Activated T-cell treated with anti-CD3 and anti-CD28 coated beads, Interleukin-2, amount 50 U/mL, for 4 hours (primary cell): ENCODE measurements at regions not wholly inside any gene's neighbourhood (a gene's known extent, or its start where the extent isn't known, plus 50 kb on each side); places are given as distances from the start of the nearest gene placed in this dataset.

ENCODE experiments used
- ATAC-seq, 2 donors: fragments of 200-7000 bp; cut with Tn5 transposase; one replicate each; pipeline ENCODE4 v1.10.0; 2021
- DNase-seq: peaks from one replicate; pipeline ENCODE4 v3.0.0-alpha.2; 2020
- H3K27me3 Mint-ChIP-seq: one replicate; pipeline ENCODE4 v1.8.0; 2021; ENCODE audit warnings: low read depth, mixed read lengths
- H3K36me3 Mint-ChIP-seq: one replicate; pipeline ENCODE4 v1.8.0; 2022; ENCODE audit warnings: mixed read lengths; ENCODE audit not compliant: insufficient read depth
- H3K4me1 Mint-ChIP-seq: one replicate; pipeline ENCODE4 v1.8.0; 2021; ENCODE audit warnings: low read depth, mixed read lengths
- H3K4me3 Mint-ChIP-seq: one replicate; pipeline ENCODE4 v1.8.0; 2021; ENCODE audit warnings: mild to moderate bottlenecking, moderate library complexity, mixed read lengths
- H3K9me3 Mint-ChIP-seq: one replicate; pipeline ENCODE4 v1.8.0; 2021; ENCODE audit warnings: mixed read lengths

DNA sequence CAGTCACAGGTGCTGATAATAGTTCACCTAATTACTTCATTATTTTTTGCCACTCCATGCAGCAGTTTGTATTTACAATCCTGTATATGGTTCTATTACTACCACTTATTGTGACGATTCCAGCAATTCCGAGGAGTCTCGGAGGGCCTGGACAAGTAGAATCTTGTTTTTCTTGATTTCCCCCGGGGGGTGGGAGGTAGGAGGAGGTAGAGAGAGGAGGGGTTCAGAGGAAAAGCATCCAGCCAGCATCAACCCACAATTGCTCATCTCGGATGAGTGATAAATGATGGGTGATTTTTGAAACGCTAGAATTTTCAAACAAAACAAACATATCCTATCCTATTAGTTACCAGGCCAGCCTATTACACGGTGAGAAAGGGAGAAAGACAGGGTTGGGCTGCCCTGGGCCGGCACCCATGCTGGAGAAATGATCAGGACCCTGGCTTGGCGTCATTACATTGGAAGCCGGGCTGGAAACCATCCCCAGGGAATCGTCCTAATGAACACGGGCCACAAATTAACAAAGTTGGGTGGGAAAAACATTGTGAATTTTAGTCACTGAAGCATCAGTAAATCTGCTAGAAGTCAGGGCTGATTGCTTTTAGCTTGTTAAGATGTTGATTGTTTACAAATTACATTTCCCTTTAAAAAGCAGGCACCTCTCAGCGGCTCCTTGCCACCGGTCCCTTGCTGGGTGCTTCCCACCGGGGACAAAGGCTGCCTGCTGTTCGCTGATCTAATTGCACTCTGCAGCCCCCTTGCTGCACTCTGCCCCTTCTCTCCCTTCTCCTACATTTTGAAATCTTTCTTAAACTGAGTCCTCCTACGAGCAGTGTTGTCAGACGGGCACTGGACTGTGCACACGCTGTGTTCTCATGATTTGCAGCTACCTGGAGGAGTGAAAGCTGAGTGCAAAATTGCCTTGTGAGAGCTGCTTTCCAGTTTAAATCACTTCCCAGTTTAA, 95.5 kb downstream of the FAM204A start:
- peaks cover 65% of the 10 kb centered on the region for H3K27me3 Mint-ChIP-seq
- DNase-seq = no peak
- H3K36me3 Mint-ChIP-seq = no peaks in the 10 kb centered on the region
- H3K4me1 Mint-ChIP-seq = no peaks in the 10 kb centered on the region
- H3K4me3 Mint-ChIP-seq = no peak overlapping the region
- ATAC-seq = no peak
- no peaks in the 10 kb centered on the region for H3K9me3 Mint-ChIP-seq

DNA sequence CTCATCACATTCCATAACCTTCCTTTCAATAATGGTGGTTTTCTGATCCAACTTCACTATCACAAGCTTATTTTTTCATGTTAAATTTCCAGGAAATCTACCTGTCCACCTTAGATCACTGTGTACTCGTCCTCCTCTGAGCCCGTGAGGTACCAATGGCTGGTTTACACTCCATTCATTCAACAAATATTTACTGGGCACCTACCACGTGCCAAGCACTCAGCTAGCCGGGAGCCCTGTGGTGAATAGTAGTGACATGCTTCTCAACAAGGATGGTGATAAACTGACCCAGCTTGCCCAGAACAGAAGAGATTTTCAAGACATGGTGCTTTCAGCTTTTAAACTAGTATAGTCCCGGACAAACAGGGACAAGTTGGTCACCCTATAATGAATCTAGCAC, 98.2 kb downstream of the FAM204A start:
- no peak for DNase-seq
- Mint-ChIP-seq H3K9me3 (no peaks in the 10 kb centered on the region), H3K4me3 (no peak overlapping the region), H3K36me3 (no peaks in the 10 kb centered on the region), H3K4me1 (no peaks in the 10 kb centered on the region), H3K27me3 (peaks cover 63% of the 10 kb centered on the region)
- no peak for ATAC-seq

DNA sequence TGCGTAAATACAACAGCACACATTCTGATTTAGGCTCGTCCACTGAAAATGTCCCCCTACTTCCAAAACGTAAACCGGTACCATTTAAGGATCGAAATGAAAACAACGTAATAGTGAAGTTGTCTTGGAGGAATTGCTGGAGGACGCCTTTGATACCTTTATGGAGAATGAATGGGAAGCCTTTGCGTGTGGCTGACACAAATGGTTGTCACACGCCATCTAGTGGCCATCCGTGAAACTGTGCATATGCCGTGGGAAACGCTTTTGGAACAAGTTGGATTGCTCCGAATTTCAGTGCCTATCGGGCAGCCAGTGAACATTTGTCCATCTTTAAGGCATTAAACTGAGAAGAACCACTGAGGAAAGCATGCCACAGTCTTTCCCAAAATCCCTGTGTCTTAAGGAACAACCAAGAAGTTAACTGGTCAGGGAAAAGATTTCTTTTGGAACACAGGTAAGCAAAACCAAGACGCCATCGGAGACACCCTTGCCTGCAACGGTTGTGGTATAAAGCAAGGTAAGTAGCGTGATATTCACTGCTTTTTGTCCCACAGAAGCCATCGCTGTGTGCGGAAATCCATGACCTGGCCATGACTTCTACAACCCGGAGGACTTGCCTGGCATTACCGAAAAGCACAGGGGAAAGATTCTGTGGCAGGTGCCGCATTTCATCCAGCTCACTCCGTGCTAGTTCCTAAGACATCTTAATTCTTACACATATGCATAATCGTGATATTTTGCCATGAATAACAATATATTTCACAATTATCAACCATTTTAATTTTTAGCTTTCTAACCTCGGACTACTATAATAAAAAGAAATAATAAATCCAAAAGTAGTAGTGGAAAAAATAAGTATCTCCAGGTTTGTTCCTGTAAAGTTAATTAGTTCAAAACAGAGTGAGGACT, 100.6 kb downstream of the FAM204A start:
- H3K9me3 Mint-ChIP-seq = no peaks in the 10 kb centered on the region

DNA sequence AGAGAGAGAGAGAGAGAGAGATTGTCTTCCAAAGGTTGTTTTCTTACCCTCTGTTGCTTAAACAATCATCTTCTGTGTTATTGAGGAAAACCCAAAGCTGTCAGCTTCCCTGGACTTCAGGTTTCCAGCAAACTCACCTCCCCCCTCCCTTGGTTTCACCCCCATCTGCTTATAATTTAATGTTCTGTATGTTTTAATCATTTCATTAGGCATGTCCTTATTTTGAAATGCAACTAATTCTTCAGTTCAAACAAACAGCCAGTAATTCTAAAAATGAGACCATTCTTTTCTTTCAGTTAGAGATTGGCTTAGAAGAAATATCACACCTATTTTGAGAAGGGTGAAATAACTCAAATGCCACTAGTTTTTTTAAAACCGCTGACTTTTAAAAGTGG, 102.9 kb downstream of the FAM204A start:
- peaks cover 38% of the 10 kb centered on the region for H3K27me3 Mint-ChIP-seq
- ATAC-seq (no peak), DNase-seq (no peak)
- H3K36me3 Mint-ChIP-seq = no peaks in the 10 kb centered on the region
- H3K4me3 Mint-ChIP-seq = no peak overlapping the region
- H3K9me3 Mint-ChIP-seq = no peaks in the 10 kb centered on the region
- H3K4me1 Mint-ChIP-seq = no peaks in the 10 kb centered on the region

More for the DNA sequence above, 100.6 kb downstream of the FAM204A start:
- Mint-ChIP-seq H3K27me3 (peaks cover 51% of the 10 kb centered on the region), H3K4me3 (no peak overlapping the region), H3K36me3 (no peaks in the 10 kb centered on the region), H3K4me1 (no peaks in the 10 kb centered on the region)
- DNase-seq = peak; percentile 58
- no peak for ATAC-seq

DNA sequence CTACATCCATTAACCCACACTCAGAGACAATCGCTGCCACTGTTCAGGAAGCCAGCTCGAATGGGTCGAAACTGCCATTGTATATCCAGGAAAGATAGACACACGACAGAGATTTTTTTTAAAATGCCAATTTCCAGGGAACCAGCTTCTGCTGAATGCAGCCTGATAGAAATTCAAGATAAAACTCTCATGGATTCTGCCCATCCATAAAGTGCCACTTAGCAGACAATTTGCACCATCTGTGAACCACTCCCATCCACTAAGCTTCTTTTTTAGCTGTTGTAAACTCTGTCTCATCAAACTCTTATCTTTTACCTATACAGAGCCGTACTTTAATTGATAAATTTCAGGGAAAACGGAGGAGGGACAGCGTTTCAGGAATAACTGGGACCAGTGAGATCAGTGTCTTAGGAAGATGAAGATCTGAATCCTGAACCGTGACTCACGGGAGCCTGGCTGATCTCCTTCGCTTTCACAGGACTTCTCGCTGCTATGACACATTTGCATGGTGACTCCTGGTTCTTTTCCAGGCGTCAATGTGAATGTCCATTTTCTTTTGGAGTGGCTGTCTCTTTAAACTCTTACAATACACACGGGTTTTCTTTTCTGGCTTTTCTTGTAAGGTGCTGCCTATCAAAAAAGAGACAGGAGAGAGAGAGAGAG, 103.4 kb downstream of the FAM204A start:
- ATAC-seq (no peak), DNase-seq (no peak)
- Mint-ChIP-seq H3K4me3 (no peak overlapping the region), H3K36me3 (no peaks in the 10 kb centered on the region), H3K9me3 (no peaks in the 10 kb centered on the region), H3K4me1 (no peaks in the 10 kb centered on the region), H3K27me3 (peaks cover 33% of the 10 kb centered on the region)

DNA sequence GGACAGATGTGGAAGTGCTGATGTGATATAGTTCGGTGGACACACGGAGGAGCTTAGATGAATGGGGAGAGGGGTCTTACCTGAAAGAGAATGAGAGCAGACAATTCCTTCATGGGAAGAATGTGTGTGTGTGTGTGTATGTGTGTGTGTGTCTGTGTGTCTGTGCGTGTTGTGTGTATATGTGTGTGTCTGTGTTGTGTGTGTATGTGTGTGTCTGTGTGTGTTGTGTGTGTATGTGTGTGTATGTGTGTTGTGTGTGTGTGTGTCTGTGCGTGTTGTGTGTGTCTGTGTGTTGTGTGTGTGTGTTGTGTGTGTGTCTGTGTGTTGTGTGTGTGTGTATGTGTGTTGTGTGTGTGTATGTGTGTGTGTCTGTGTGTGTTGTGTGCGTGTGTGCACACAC, 104.2 kb downstream of the FAM204A start:
- Mint-ChIP-seq H3K36me3 (no peaks in the 10 kb centered on the region), H3K27me3 (peaks cover 33% of the 10 kb centered on the region), H3K4me1 (no peaks in the 10 kb centered on the region), H3K4me3 (no peak overlapping the region), H3K9me3 (no peaks in the 10 kb centered on the region)
- ATAC-seq (no peak), DNase-seq (no peak)

DNA sequence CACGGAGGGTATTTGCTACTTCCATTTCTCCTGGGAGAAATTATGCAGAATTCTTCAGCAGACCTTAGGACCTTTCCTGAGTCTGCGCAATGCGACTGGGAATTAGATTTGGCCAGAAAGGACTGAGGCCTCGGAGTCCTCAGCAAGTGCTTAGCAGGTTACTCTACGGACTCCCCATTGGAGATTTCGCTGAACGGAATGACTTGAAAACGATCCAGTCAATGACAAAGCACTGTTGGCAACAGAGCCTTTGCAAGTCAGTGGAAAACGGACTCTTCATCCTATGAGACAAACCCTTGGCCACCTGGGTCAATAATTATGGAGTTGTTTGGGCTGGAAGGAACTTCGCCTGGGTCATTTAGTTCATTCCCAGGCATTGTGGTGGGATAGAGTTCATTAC, 107.4 kb downstream of the FAM204A start:
- no peak for ATAC-seq
- peaks cover 19% of the 10 kb centered on the region for H3K27me3 Mint-ChIP-seq
- no peaks in the 10 kb centered on the region for H3K36me3 Mint-ChIP-seq
- no peak overlapping the region for H3K4me3 Mint-ChIP-seq
- no peaks in the 10 kb centered on the region for H3K4me1 Mint-ChIP-seq
- H3K9me3 Mint-ChIP-seq = no peaks in the 10 kb centered on the region
- DNase-seq = no peak

DNA sequence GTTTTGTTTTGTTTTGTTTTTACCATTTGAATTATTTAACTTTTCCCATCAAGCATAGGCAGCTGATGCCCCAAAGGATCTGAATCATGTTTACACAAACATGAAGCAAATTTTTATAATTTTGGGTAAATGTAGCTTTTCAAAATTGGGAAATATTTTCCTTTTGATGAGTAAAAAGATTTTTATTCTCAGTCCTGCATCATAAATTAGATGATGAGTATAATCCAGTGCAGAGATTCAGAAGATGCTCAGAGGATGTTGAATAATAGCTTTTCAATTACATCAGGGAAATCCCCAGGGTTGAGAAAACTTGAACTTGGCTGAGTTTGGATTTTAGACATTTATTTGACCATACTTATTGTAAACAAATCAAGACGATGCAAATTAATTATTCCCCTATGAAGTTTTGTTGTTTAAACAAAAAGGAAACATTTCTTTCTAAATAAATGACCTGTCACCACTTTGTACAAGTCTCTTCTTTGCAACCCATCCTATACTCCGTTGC, 121.7 kb downstream of the FAM204A start:
- DNase-seq (no peak), ATAC-seq (no peak)
- Mint-ChIP-seq H3K4me3 (no peak overlapping the region), H3K27me3 (peaks cover 2% of the 10 kb centered on the region), H3K4me1 (no peaks in the 10 kb centered on the region), H3K36me3 (no peaks in the 10 kb centered on the region), H3K9me3 (peaks cover 3% of the 10 kb centered on the region)

DNA sequence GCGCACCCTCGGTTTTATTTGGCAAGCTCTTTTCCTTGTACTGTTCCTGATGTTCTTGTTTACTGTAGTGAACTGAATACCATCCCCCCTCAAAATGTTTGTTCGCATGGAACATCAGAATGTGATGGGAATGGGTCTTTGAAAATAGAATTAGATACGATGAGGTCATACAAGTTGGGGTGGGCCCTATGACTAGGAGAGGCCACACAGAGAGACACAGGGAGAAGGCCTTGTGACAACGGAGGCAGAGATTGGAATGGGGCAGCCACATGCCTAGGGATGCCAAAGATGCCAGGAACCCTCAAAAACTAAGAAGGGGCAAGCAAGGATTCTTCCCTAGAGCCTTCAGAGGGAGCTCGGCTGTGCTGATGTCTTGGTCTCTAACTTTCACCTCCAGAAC, 123.6 kb downstream of the FAM204A start:
- no peak for ATAC-seq
- no peak overlapping the region for H3K4me3 Mint-ChIP-seq
- no peaks in the 10 kb centered on the region for H3K9me3 Mint-ChIP-seq
- no peak for DNase-seq
- no peaks in the 10 kb centered on the region for H3K36me3 Mint-ChIP-seq
- no peaks in the 10 kb centered on the region for H3K4me1 Mint-ChIP-seq
- peaks cover 14% of the 10 kb centered on the region for H3K27me3 Mint-ChIP-seq

DNA sequence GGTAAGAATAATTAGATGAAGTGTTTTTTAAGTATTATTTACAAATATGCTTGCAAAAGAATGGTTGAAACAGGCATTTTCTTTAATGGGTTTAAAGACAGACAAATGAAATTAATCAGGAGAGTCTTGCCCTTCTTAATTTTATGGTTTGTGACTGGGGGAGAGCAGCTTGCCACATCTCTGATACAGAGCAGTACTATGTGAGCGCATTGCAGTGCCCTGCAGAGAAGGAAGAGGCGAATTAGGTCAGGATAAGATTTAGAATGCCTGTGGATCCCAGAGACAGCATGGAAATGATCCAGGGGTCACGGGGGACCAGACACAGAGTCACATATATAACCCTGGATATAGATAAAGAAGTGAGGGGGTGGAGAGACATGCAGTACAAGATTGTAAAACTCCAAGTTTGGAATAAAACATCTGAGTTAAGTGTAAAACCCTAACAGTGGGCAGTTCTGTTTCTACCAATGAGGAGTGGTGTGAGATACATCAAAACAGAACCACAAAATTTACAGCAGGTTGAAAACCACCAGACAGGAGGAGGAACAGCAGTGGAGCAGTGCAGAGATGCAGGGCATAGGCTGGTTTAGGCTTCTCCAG, 125.5 kb downstream of the FAM204A start:
- ATAC-seq = no peak
- DNase-seq = no peak
- Mint-ChIP-seq H3K9me3 (no peaks in the 10 kb centered on the region), H3K4me3 (no peak overlapping the region), H3K36me3 (no peaks in the 10 kb centered on the region), H3K27me3 (peaks cover 17% of the 10 kb centered on the region), H3K4me1 (no peaks in the 10 kb centered on the region)

DNA sequence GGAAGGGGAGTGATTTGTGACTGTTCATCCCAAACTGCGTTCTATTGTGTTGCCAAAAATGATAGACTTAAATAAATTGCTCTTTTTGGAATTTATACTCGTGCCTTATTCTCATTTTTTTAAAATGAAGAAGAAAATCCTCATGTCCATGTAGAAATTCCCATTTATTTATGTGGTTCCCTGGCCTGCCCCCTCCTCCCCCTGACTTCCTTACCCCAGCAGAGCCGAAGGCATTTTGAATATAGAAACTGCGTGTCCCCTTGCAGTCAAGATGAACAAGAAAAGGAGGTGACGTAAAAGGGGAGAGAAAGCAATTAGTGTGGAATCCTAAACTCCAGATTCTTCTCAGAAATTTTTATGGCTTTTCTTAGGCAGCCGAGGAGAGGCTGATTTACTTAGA, 126.1 kb downstream of the FAM204A start:
- DNase-seq (no peak), ATAC-seq (no peak)
- no peaks in the 10 kb centered on the region for H3K9me3 Mint-ChIP-seq
- H3K4me1 Mint-ChIP-seq = no peaks in the 10 kb centered on the region
- H3K27me3 Mint-ChIP-seq = peaks cover 17% of the 10 kb centered on the region
- no peak overlapping the region for H3K4me3 Mint-ChIP-seq
- H3K36me3 Mint-ChIP-seq = no peaks in the 10 kb centered on the region

DNA sequence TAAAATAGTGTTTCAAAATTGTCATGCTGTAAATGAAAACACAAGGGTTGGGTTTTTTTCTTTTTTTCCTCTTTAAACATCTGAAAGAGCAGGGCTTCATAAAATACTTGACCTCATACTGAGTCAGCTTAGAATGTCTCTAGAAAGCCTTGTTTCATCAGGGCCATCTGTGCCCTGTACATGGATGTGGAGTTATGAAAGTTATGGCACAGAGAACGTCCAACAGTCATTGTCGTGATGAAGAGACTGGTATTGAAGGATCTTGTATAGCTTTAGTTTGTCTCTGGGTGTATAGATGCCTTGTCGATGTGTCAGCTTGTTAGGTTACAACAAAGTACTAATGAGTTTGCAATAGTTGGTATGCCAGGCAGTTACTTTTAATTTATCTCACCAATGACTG, 127.3 kb downstream of the FAM204A start:
- no peaks in the 10 kb centered on the region for H3K4me1 Mint-ChIP-seq
- no peaks in the 10 kb centered on the region for H3K36me3 Mint-ChIP-seq
- no peak for ATAC-seq
- H3K9me3 Mint-ChIP-seq = no peaks in the 10 kb centered on the region
- DNase-seq = no peak
- H3K27me3 Mint-ChIP-seq = peaks cover 17% of the 10 kb centered on the region
- H3K4me3 Mint-ChIP-seq = no peak overlapping the region

DNA sequence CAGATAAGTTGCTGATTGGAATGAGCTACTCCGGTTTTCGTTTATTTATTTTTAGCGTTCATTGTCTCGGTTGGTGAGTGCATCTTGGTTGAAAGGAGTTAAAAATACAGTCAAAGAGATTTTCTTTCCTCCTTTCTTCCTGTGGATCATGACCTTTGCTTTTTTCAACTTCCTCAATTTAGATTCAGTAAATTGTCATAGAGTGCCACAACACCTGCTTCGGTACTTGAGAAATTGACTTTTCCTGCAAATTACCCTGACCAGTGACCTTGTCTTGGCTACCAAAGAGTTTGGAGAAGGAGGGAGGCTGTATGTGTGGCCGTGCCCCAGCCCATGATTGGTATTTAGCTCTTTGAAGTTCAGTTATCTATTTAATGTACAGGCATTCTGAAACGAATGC, 128.7 kb downstream of the FAM204A start:
- Mint-ChIP-seq H3K4me3 (no peak overlapping the region), H3K36me3 (no peaks in the 10 kb centered on the region), H3K9me3 (no peaks in the 10 kb centered on the region), H3K4me1 (no peaks in the 10 kb centered on the region), H3K27me3 (peaks cover 22% of the 10 kb centered on the region)
- DNase-seq (no peak), ATAC-seq (no peak)

DNA sequence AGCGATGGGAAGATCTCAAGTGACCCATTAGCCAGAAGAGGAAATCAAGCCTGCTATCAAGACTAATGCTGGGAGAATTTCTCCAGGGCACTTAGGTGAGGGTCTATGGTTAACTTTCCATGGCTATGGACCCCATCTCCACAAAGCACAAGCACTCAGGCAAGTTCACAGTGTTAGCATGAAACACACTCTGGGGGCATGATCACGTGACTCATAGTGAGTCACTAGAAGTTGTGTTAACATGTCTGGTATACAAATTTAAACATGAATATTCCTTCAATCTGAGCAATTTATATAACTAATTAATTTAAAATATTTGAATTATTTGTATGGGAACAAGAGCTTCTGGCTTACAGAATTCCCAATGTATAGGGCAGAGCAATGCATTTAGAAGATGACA, 131.8 kb downstream of the FAM204A start:
- Mint-ChIP-seq H3K36me3 (no peaks in the 10 kb centered on the region), H3K4me3 (no peak overlapping the region), H3K4me1 (no peaks in the 10 kb centered on the region), H3K27me3 (peaks cover 25% of the 10 kb centered on the region), H3K9me3 (no peaks in the 10 kb centered on the region)
- DNase-seq (no peak), ATAC-seq (no peak)
